ENCODE measurements at regions not wholly inside any gene's neighbourhood (a gene's known extent, or its start where the extent isn't known, plus 50 kb on each side); places are given as distances from the start of the nearest gene placed in this dataset.
"Not testable (repeated sequence)": the region's sequence is repeated elsewhere in the genome, so short reads cannot be mapped to it uniquely, and the experiment has no call there.

DNA sequence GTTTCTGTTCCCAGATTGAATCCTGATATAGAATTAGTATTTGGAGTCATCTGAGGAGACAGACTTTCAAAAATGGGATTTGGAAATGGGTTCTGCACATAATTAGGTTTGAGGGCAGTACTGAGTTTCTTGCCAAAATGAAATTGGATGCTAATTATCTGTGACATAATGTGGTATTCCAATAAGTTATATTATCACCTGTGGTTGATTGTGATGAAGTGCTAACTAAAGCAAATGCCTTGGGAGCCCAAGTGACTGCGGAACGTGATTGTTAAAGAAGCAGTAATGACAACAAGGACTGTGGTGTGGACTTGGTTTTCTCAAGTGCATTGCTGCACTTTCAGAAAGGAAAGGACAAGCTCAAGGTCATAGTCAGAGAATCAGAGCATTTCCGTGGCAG is 337.0 kb downstream of the IPO8 start:
- DNase-seq (ENCODE audit: low spot score) (no peak), FAIRE-seq (no peak)

DNA sequence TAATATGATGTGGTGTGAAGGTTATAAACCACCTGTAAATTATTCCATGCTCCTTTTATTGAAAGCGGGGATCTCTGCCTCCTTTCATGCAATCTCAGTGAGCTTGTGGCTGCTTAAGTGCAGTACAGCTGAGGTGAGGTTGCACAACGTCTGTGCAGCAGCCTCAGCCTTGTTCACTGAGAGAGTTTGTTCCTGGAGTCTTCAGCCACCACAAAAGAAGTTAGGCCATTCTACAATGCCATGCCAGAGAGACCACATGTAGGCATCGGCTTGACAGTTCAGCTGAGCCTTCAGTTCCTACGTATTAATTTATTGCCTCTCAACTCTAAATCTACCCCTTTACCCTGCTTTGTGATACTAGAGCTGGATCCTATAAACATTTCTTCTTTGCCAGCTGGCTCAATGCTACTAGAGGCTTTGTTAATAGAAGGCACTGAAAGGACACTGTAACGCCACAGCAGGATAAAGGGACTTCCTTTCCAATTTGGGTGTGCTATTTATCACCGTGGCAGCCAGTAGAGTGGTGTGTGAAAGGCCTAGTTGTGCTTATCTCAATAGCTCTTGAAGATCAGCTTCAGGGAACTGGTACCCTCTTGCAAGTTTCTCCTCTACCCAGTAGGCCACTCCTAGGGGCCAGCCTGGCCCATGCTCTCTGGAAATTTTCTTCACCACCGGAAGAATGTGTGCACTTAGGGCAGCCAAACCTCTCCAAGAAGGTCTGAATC is 337.7 kb downstream of the IPO8 start:
- FAIRE-seq = no peak
- DNase-seq (ENCODE audit: low spot score) = no peak

DNA sequence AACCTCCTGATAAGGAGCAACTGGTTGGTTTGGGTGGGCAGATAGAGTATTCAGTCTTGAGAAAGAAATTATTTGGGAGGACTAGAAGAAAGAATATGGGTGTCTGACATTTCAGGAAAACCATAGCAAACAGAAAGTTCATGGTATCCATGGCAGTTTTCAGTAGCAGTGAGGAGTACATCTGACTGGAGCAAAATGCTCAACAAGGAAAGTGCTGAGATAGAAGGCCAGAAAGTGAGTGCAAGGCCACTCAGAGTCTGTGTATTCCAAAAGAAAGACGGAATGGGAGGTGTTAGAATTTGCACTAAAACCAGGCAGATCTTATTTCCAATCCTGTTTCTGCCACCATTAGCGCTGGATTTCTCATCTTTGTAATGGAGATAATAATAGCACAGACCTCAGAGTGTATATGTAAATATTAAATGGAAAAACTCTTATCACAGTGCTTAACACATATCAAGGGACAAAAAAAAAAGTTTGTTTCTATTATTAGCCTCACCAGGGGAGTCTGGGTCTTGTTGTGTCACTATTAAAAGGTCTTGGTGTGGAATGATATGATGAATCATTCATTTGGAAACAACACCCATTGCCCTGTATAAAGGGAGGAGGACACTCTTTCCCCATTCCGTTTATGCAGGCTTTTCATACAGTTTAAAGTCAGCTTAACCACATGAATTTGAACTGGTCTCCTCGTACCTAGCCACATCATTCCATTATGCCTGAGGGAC is 349.8 kb downstream of the IPO8 start:
- DNase-seq (ENCODE audit: low spot score) (no peak), FAIRE-seq (no peak)

DNA sequence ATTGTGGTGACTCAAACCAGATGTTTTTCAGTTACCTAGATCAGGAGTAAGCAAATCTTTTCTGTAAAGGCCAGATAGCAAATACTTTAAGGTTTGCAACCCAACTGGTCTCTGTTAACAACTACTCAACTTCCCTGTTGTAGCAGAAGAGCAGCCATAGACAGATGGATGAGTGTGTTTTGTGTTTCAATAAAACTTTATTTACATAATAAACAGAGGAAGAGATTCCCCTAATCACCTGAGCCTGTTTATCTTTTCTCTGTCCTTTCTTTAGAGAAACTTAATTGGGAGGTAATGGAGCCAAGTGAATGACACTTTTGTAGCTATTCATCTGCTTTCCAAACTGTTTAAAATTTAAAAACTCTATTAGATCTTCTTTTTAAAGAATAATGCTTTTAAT is 365.1 kb downstream of the IPO8 start:
- DNase-seq (ENCODE audit: low spot score) = no peak
- FAIRE-seq = no peak

DNA sequence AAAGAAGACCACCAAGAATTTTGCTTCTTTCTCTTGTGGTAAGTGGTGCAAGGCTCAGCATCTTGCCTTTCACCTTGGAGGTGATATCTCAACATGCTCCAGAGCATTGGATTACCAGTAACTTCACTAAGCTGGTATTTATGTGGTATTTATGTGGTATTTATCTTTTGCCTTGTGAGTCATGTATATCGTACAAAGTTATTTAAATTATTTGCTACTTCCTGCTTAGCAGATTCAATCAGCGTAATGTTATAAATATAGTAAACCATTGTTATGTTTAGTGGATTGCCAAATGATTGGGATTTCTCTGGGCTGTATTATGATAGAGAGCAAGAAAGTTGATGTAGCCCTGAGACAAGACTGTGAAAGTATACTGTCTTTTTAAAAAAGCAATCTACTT is 366.4 kb downstream of the IPO8 start:
- DNase-seq (ENCODE audit: low spot score) = peak; percentile 12
- no peak for FAIRE-seq

DNA sequence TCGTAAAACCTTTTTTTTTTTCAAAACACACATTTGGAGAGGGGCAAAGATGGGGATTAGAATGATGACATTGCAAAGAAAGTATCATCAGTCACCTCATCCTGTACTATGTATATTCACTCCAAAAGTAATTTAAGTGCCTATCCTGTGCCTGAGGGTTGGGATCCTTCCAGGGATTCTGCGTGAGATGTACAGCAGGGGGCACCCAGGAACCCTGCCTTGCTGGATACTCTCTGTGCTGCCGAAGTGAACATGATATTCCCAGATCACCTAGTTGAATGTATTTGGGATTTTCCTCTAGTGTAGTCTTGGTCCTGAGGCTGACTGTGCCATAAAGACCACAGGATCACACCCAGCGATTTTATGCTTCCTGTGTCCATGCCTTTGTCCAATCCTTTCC is 372.7 kb downstream of the IPO8 start:
- FAIRE-seq (no peak), DNase-seq (ENCODE audit: low spot score) (no peak)

DNA sequence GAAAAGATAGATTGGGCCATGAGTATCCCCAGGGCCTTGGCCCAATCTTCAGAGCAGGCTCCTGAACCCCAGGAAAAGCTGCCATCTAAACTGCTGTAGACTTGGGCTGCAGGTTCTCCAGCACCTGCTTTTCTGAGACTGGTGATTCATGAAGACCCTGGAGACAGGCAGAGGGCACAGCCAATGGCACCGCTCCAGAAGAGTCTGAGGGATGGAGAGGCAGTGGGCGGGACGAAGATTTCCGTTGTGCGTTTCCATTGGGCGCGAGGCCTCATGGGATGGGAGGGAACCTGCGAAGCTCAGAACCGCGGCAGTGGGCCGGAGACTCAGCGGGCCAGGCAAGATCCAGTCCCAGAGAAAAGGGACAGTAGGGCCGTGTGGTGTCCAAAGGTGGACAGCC is 375.1 kb downstream of the IPO8 start:
- DNase-seq (ENCODE audit: low spot score) (no peak), FAIRE-seq (no peak)

DNA sequence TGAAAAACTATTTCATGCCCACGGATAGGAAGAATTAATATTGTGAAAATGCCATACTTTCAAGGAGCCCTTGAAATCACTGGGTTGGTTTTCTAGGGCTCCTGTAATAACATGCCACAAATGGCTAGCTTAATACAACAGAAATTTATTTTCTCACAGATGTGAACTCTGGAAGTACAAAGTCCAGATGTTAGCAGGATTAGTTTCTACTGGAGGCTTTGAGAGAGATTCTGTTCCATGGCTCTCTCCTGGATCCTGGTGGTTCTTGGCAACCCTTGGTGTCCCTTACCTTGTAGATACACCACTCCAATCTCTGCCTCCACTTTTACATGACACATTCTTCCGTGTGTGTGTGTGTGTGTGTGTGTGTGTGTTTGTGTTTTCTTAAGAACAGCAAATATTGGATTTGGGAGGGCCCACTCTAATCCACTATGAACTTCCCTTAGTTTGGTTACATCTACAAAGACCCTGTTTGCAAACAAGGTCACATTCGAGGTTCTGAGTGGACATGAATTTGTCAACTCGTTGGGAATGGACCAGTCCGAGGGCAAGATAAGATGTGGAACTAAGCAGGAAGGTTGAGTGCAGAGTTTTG is 381.1 kb downstream of the IPO8 start:
- no peak for FAIRE-seq
- no peak for DNase-seq (ENCODE audit: low spot score)

DNA sequence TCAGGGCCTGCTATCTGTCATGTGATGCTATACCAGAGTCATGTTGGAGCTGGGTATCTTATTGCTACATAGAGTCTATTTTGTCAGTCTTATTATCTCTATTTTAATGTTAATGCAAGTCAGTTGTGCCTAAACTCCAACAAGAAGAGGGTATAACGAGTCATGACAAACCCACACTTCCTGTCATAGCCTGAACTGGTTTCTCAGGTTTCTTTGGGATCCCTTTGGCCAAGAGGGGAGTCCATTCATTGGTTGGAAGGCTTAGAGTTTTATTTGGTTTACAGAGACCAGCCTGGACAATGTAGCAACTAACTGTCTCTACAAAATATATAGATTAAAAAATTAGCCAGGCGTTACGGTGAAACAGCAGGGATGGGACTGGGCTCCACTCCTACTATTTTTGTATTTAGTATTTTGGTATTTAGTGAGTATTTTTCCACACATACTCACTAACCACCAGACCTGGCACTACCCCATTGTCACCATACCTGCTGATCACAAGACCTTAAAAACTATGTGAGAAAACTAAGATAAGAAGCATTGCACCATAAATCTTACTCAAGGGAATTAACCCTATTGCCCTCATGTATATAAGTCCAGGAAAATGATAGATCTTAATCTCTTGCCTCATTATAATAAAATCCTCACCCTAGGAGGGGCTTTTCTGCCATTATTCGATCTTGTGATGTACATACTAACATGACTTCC is 387.5 kb downstream of the IPO8 start:
- FAIRE-seq = no peak
- DNase-seq (ENCODE audit: low spot score) = no peak

DNA sequence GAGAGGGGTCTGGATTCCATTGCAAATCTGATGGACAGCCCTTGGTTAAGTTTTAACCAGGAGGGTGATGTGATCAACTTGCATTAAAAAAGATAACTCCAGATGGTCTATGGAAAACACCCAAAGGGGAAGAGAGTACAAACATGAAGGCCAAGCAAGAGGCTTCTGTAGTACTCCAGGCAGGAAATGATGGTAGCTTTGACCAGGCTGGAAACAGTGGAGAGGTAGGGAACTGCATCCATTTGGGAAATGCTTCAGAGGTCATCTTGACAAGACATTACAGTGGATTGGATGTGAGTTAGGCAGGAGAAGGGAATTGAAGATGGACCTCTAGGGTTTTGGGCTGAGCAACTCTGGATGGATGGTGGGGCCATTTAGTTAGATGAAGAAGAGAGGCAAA is 391.1 kb downstream of the IPO8 start:
- no peak for FAIRE-seq
- DNase-seq (ENCODE audit: low spot score) = no peak

DNA sequence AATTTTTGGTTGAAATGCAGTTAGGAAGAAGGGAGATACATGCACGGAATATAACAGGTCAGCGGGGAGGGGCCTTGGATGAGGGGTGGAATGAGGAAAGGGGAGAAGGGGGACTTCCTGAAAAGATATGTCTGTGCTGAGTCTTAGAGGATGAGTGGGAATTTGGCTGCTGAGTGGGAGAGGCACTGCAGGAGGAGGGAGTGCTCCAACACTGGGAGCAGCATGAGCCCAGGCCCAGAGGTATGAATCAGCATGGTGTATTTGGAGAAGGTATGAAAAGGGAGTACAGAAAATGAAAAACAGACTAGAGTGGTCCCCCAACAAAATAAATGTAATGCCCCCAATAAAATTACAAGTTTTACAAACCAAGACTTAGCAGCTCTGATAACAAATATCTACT is 394.4 kb downstream of the IPO8 start:
- FAIRE-seq (no peak), DNase-seq (ENCODE audit: low spot score) (no peak)

DNA sequence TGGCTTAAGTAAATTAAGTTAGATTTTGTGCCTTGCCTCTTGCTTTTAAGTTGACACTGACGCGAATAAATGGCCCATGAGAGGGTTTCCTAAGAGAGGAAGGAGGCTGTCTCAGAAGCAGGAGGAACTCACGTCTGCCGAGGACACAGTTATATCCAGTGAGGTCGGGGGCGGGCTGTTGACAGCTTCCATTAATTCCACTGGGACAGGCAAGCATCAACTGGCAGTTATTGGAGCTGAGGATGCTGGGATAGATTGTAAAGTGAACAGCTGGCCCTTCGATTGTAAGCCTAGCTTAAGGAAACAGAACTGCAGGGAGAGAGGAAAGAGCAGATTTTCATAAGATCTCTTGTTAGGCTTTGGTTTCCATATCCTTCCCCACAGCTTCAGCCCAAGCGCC is 399.2 kb downstream of the IPO8 start:
- FAIRE-seq = no peak
- DNase-seq (ENCODE audit: low spot score) = no peak

DNA sequence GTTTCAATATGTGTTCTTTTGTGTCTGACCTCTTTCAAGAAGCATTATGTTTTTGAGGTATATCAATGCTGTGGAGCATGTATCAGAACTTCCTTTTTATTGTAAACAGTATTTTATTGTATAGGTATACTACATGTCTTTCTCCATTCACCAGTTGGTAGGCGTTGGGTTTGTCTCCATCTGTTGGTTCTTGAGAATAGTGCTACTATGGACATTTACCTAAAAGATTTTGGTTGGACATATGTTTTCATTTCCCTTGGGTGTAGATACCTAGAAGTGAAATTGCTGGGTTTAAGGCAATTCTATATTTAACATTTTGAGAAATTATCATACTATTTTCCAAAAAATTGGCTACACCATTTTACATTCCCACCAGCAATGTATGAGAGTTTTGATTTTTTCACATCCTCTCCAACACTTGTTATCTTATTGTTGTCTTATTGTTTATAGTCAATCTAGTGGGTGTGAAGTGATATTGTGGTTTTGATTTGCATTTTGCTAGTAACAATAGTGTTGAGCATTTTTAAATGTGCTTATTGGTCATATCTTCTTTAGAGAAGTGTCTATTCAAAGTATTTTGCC is 409.2 kb downstream of the IPO8 start:
- FAIRE-seq = no peak
- DNase-seq (ENCODE audit: low spot score) = no peak

DNA sequence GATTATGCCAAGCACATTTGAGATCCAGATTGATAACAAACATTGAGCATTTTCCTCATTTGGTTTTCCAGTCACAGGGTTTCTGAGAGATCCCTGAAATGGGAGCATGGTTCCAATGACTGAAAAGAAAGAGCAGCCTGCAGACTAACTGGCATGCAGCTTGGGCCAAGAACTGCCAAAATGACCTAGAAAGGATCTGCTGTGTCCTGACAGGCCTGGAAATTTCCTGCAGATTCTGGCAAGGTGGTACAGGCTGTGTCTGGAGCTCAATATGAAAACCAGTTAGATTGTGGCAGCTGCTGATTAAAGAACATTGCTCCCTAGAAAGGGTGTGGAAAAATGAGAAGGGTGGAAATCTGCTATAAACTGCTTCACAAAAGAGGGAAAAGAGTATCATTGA is 417.3 kb downstream of the IPO8 start:
- FAIRE-seq (no peak), DNase-seq (ENCODE audit: low spot score) (no peak)

DNA sequence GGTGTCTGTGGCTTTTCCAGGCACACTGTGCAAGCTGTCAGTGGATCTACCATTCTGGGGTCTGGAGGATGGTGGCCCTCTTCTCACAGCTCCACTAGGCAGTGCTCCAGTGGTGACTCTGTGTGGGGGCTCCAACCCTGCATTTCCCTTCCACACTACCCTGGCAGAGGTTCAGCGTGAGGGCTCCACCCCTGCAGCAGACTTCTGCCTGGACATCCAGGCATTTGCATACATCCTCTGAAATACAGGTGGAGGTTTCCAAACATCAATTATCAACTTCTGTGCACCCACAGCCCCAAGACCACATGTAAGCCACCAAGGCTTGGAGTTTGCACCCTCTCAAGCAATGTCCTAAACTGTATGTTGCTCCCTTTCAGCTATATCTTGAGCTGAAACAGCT is 423.2 kb downstream of the IPO8 start:
- not testable (repeated sequence) for DNase-seq (ENCODE audit: low spot score); FAIRE-seq

DNA sequence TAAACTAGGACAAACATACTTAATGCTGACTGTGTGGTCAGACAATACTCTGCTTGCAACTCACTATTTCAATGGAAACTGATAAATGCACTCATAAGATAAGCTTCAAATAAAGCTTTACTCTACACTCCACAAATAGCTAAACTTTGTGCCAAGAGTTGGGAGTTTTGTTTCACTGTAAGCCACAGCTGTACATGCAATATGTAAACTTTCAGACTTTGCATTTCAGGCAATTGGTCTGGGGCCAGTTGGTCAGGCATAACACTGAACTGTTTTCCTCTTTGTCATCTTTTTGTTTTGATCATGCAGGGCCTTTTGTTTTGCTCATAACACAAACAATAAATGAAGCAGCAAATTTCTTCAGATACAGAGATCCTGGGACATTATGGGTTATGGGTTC is 426.2 kb downstream of the IPO8 start:
- no peak for FAIRE-seq
- DNase-seq (ENCODE audit: low spot score) = no peak

DNA sequence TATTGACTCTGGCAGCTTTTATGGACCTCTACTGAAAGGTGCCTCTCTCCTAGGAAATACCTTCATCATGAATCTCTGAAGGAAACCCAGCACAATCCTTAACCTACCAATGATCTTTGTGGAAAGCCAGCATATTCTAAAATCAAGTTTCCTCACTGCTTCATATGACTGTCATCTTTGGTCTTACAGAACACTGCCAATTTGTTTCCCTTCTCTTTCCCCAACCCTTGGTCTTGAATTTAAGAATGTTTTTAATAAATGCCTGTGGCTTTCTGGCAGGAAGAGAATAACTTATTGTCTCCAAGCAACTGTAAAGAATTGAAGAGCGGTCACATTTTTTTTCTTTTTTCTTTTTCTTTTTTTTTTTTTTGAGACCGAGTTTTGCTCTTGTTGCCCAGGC is 427.6 kb downstream of the IPO8 start:
- DNase-seq (ENCODE audit: low spot score) (peak; percentile 4), FAIRE-seq (no peak)

DNA sequence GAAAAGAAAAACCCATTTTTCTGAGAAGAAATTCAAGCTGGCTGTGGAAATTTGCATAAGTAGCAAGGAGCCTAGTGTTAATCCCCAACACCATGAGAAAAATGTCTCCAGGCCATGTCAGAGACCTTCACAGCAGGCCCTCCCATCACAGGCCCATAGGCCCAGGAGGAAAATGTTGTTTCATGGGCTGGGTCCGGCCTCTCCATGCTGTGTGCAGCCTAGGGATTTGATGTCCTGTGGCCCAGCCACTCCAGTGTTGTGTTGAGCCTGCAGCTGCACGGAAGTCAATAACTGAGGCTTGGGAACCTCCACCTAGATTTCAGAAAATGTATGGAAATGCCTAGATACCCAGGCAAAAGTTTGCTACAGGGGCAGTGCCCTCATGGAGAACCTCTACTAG is 432.2 kb downstream of the IPO8 start:
- FAIRE-seq (no peak), DNase-seq (ENCODE audit: low spot score) (no peak)

DNA sequence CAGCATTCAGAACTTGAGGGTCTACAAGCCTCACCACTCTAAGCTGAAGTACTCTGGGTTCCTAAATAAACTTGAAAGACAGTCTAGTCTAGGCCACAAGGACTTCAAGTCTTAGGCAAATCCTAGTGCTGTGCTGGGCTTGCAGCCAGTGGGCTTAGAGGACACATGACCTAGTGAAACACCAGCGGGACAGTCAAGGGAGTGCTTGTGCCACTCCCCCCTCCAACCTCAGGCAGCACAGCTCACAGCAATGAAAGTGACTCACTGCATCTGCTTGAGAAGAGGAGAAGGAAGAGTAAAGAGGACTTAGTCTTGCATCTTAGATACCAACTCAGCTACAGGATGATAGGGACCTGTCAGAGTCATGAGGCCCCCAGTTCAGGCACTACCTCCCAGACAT is 438.1 kb downstream of the IPO8 start:
- FAIRE-seq (no peak), DNase-seq (ENCODE audit: low spot score) (no peak)

DNA sequence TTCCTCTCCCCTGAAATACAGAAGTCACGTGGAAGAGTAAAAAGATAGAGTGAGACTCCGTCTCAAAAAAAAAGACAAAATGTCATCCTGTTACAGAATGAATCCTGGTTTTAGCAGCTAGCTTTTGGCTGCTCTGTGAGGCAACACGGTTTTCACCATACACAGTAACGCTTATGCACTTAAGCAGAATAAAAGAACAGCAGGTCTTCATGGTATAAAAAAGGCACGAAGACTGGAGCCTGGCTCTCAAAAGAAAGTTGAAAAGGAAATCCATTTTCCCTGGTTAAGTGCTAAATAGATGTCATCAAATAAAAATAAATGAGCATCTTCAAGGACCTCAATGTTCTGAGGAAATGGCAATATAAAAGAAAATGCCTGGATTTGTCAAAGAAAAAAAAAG is 444.1 kb downstream of the IPO8 start:
- no peak for DNase-seq (ENCODE audit: low spot score)
- FAIRE-seq = no peak

DNA sequence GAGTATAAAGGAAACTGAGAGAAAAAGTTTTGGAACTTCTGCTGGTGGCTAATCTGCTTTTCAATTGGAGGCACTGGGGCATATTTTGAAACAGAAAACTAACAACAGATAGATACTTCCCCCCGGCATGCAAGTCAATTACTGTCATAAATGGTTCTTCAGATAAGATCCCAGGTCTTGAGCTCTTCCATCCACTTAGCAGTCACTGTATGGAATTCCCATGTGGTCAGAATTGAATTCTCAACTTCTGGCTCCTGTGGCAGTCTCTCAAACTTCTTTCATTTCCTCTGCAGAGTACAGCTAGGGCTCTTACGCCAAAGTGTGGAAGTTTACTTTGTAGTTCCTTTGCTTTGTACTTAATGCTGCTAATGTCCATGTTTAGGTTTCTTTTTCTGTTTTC is 452.2 kb downstream of the IPO8 start:
- no peak for FAIRE-seq

DNA sequence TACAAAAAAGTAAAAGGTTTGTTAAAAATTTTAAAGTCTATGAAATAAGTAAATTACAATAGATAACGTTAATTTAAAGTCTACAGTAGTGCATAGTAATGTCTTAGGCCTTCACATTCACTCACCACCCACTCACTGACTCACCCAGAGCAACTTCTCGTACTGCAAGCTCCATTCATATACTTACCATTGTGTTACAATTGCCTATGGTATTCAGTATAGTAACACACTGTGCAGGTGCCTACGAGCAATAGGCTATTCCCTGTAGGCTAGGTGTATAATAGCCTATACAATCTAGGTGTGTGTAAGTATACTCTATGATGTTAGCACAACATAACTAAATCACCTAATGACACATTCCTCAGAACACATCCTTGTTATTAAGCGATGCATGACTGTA is 435.3 kb upstream of the TMTC1 start:
- FAIRE-seq (no peak), DNase-seq (ENCODE audit: low spot score) (no peak)

More for the DNA sequence above, 452.2 kb downstream of the IPO8 start:
- no peak for DNase-seq (ENCODE audit: low spot score)

Data from urothelium cell line (cell line).